Lower lobe of right lung (tissue), 2 donors: ENCODE measurements at regions not wholly inside any gene's neighbourhood (a gene's known extent, or its start where the extent isn't known, plus 50 kb on each side); places are given as distances from the start of the nearest gene placed in this dataset.

Source experiments
- ATAC-seq, 2 donors: fragments of 200-7000 bp; cut with Tn5 transposase; one replicate each; pipeline ENCODE4 v1.9.1; 2020 to 2022; ENCODE audit warnings: mild to moderate bottlenecking in 2 of 2, moderate library complexity in 2 of 2
- DNase-seq: peaks from one replicate; pipeline ENCODE4 v3.0.0-alpha.2; 2020
- H3K27ac ChIP-seq: fragments of 200-600 bp; one replicate; pipeline ENCODE4 v1.8.0; 2022
- H3K27me3 ChIP-seq: fragments of 200-600 bp; one replicate; pipeline ENCODE4 v1.8.0; 2022; ENCODE audit warnings: low read depth
- H3K36me3 ChIP-seq: fragments of 200-600 bp; one replicate; pipeline ENCODE4 v1.8.0; 2022; ENCODE audit warnings: mild to moderate bottlenecking
- H3K4me1 ChIP-seq: fragments of 200-600 bp; one replicate; pipeline ENCODE4 v1.8.0; 2022
- H3K4me3 ChIP-seq: fragments of 200-600 bp; one replicate; pipeline ENCODE4 v1.8.0; 2022; ENCODE audit warnings: mild to moderate bottlenecking
- H3K9me3 ChIP-seq: fragments of 200-600 bp; one replicate; pipeline ENCODE4 v1.8.0; 2022
- intact Hi-C: fragments of 100-400 bp; cut with DNase I; formaldehyde crosslinking; loops from one replicate; pipeline ENCODE4 v1.11.0; 2022
- TF ChIP-seq, protein P1 (sequence below): fragments of 200-600 bp; IDR thresholded peaks from one replicate; pipeline ENCODE4 v1.8.0; 2022; ENCODE audit warnings: antibody characterized with exemption, mild to moderate bottlenecking
- donor health status: DM: no; HTN: yes; CAD: no; lungs with severe emphysema.

DNA sequence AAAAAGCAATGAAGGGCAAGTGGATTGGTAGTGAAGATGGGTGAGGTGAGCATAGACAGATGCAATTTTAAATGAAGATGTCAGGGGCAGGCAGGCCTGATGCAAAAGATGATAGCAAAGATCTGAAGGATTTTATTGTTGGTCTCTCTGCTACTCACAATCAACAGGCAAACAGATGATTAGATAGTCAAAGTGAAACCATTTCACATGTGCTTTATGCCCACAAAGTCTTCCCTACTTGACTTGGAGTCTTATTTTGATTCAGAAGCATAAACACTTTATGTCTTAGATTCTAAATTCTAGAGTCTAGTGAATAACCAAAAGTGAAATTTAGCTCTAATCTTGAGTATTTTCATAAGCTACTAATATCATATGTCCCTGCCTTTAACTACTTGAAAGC lies 153.8 kb upstream of the HNRNPA3 start:
- Histone ChIP-seq H3K27ac (no peak overlapping the region), H3K4me1 (no peaks in the 10 kb centered on the region), H3K9me3 (no peaks in the 10 kb centered on the region), H3K4me3 (no peak overlapping the region), H3K36me3 (no peaks in the 10 kb centered on the region), H3K27me3 (no peaks in the 10 kb centered on the region)
- ATAC-seq (no peak), DNase-seq (no peak)
- intact Hi-C loops: no loop called here
- TF ChIP-seq, protein P1, sequence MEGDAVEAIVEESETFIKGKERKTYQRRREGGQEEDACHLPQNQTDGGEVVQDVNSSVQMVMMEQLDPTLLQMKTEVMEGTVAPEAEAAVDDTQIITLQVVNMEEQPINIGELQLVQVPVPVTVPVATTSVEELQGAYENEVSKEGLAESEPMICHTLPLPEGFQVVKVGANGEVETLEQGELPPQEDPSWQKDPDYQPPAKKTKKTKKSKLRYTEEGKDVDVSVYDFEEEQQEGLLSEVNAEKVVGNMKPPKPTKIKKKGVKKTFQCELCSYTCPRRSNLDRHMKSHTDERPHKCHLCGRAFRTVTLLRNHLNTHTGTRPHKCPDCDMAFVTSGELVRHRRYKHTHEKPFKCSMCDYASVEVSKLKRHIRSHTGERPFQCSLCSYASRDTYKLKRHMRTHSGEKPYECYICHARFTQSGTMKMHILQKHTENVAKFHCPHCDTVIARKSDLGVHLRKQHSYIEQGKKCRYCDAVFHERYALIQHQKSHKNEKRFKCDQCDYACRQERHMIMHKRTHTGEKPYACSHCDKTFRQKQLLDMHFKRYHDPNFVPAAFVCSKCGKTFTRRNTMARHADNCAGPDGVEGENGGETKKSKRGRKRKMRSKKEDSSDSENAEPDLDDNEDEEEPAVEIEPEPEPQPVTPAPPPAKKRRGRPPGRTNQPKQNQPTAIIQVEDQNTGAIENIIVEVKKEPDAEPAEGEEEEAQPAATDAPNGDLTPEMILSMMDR: no peak

DNA sequence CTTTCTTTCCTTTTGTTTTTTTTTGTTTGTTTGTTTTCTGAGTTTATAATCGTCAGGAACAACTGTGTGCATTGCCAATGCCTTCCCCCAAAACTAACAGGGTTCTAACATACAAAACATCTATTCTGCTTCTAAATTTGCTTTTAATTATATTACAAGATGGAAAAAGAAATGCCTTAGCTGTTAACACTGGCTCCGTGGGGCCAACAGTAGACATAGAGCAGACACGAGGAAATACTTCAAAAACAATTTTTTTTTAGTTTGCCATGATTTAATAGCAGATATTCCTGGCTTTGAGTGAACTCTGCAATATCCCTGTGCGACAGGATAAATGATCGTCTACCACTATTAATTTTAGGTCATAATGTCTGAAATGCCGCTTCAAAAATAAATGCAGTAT lies 153.3 kb upstream of the HNRNPA3 start:
- no peaks in the 10 kb centered on the region for H3K9me3 ChIP-seq
- no peak overlapping the region for H3K27ac ChIP-seq
- ATAC-seq: no peak
- H3K27me3 ChIP-seq: no peaks in the 10 kb centered on the region
- H3K36me3 ChIP-seq: no peaks in the 10 kb centered on the region
- DNase-seq: no peak
- intact Hi-C loops: no loop called here
- TF ChIP-seq, protein P1: no peak
- H3K4me3 ChIP-seq: no peak overlapping the region
- no peaks in the 10 kb centered on the region for H3K4me1 ChIP-seq

DNA sequence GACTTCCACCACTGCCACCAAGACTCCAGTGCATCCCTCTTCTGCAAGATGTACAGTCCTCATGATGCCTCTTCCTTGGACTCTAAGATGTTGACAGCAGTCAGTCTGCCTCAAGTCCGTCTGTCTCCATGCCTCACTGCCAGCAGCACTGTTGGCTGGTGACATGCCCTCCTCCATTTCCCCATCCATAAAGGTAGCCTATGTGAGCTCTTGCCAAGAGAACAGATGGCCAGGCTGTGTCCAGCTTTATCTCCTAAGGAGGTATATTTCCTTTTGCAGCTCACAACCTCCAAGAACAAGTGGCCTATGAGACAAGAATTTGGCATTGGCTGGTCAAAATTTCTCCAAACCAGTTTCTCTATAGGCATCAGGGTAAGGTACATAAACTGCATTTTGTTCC lies 149.3 kb upstream of the HNRNPA3 start:
- Histone ChIP-seq H3K27me3 (no peaks in the 10 kb centered on the region), H3K4me1 (no peaks in the 10 kb centered on the region), H3K9me3 (no peaks in the 10 kb centered on the region), H3K27ac (no peak overlapping the region), H3K36me3 (no peaks in the 10 kb centered on the region), H3K4me3 (no peak overlapping the region)
- TF ChIP-seq, protein P1: no peak
- intact Hi-C loops: no loop called here
- no peak for DNase-seq
- no peak for ATAC-seq

DNA sequence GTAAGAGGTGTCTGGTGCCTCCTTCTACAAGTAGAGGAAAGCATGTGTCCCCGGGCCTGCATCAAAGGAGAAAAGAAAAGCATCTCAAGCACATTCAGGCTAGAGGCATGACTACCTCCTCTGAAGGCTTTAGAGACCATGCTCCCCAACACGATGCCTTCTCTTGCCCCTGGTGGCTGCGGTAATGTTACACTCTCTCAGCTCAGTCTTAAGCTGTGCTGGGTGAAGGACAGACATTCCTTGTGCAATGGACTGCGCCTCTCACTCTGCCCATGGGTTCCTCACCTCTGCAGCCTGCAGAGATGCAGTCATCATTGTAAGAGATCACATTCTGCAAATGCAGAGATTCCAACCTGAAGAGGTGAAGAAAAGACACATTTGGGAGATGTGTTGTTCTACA lies 148.2 kb upstream of the HNRNPA3 start:
- Histone ChIP-seq H3K4me3 (no peak overlapping the region), H3K36me3 (no peaks in the 10 kb centered on the region), H3K4me1 (no peaks in the 10 kb centered on the region), H3K27ac (no peak overlapping the region), H3K27me3 (no peaks in the 10 kb centered on the region), H3K9me3 (no peaks in the 10 kb centered on the region)
- TF ChIP-seq, protein P1: no peak
- ATAC-seq (no peak), DNase-seq (no peak)
- intact Hi-C loops: no loop called here

DNA sequence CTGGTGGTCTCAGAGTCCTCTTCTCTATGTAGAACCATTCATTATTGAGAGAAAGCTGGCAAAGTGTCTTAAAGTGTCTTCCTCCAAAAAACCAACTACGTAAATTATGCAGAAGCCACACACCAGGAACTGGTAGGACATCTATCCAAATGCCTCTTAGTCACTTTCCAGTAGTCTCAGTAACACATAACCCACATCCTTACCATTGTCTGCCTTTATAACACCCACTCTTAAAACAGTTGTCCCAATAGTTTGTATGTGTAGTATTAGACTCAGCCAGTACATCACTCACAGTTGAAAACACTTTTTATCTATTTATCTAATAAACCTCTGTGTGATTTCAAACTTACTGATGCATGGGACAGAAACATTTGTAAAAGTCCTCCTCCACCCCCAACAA lies 143.6 kb upstream of the HNRNPA3 start:
- DNase-seq (no peak), ATAC-seq (no peak)
- Histone ChIP-seq H3K4me1 (no peaks in the 10 kb centered on the region), H3K4me3 (no peak overlapping the region), H3K27ac (no peak overlapping the region), H3K27me3 (no peaks in the 10 kb centered on the region), H3K36me3 (no peaks in the 10 kb centered on the region), H3K9me3 (no peaks in the 10 kb centered on the region)
- intact Hi-C loops: no loop called here
- TF ChIP-seq, protein P1: no peak

DNA sequence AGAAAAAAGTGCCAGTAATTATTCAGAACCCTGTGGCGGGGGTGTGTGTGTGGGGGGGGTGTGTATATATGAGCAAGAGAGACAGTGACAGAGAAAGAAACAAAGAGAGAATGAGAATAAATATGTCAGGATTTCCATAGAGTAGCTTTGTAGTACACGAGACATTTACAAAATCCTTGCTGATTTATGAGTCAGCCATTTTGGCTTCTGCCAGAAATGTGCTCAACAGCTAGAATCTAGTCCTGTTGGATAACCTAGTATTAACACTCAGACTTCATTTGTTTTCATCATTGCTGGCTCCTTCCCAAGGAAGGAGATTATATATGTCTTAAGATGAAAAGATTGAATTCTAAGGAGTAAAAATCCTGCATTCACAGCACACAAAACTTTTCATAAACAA lies 140.5 kb upstream of the HNRNPA3 start:
- no peak overlapping the region for H3K4me3 ChIP-seq
- no peaks in the 10 kb centered on the region for H3K36me3 ChIP-seq
- no peaks in the 10 kb centered on the region for H3K27me3 ChIP-seq
- TF ChIP-seq, protein P1: no peak
- ATAC-seq: no peak
- intact Hi-C loops: no loop called here
- DNase-seq: no peak
- no peak overlapping the region for H3K27ac ChIP-seq
- H3K9me3 ChIP-seq: no peaks in the 10 kb centered on the region
- H3K4me1 ChIP-seq: no peaks in the 10 kb centered on the region
